ENCODE measurements at regions not wholly inside any gene's neighbourhood (a gene's known extent, or its start where the extent isn't known, plus 50 kb on each side); places are given as distances from the start of the nearest gene placed in this dataset.

- H4K20me1 ChIP-seq (ENCODE audit: insufficient read depth): no peaks in the 10 kb centered on the region
- BruUV-seq (replicated peaks): no TSS peak
- CTCF ChIA-PET: no interaction called here
Measured at GRCh38 chr18:2035056-2035455, 536.2 kb downstream of the METTL4 start.

GRCh38 chr18:2036086-2036485 is 535.2 kb downstream of the METTL4 start:
- intact Hi-C loops (cut with micrococcal nuclease): no loop called here
- no peaks in the 10 kb centered on the region for H3K79me2 ChIP-seq (ENCODE audit: insufficient read depth, low read length)
- DNase-seq (ENCODE audit: low read depth, low spot score) (no peak), ATAC-seq (no peak)
- no peaks in the 10 kb centered on the region for H3K9me3 ChIP-seq (ENCODE audit: control insufficient read depth in 1 of 2, insufficient read depth in 1 of 2, low read depth in 1 of 2, low read length in 2 of 2)
- H2AFZ ChIP-seq (ENCODE audit: low read depth, low read length, poor library complexity, severe bottlenecking): no peak overlapping the region
- ChIA-PET POLR2A (interaction anchor here (1.2 kb wide), 1 partner anchor 11 kb away, joined by 4 read pairs; no protein-coding TSS in a partner anchor), RAD21 (ENCODE audit: low non-redundant PET in 1 of 2, low total read pairs in 2 of 2, uncharacterized antibody in 2 of 2, unreplicated experiment in 2 of 2) (no interaction called here), CTCF (no interaction called here)
- TF ChIP-seq EGR1 (IDR thresholded peaks at IDR 0.05; ENCODE audit: low read depth) (no peak), SRF (IDR thresholded peaks at IDR 0.05; ENCODE audit: low read depth) (no peak), ELF1 (IDR thresholded peaks at IDR 0.05; ENCODE audit: borderline replicate concordance, low read depth) (no peak), MAX (IDR thresholded peaks at IDR 0.05) (no peak), ZNF274 (IDR thresholded peaks at IDR 0.05; ENCODE audit: low read depth, low read length) (no peak), ATF3 (IDR thresholded peaks at IDR 0.05) (no peak), TCF7L2 (IDR thresholded peaks at IDR 0.05; ENCODE audit: borderline replicate concordance, extremely low read depth, insufficient read depth, insufficient read length) (no peak), JUND (IDR thresholded peaks at IDR 0.05) (no peak), POLR2A (IDR thresholded peaks at IDR 0.05; ENCODE audit: borderline replicate concordance, extremely low read depth, insufficient read depth, insufficient read length) (no peak), ZFX (IDR thresholded peaks at IDR 0.05) (no peak), CEBPB (IDR thresholded peaks at IDR 0.05; ENCODE audit: low read depth) (no peak)
- H3K36me3 ChIP-seq (ENCODE audit: control insufficient read depth in 1 of 2, insufficient read depth in 2 of 2, low read length in 2 of 2): no peaks in the 10 kb centered on the region
- no peak overlapping the region for H3K27ac ChIP-seq (ENCODE audit: low read depth, low read length)
- no peaks in the 10 kb centered on the region for H4K20me1 ChIP-seq (ENCODE audit: insufficient read depth)
- H3K27me3 ChIP-seq (ENCODE audit: insufficient read depth, low read length): no peaks in the 10 kb centered on the region
- H3K4me1 ChIP-seq (ENCODE audit: control insufficient read depth in 1 of 2, insufficient read depth in 2 of 2, low read length in 2 of 2): no peaks in the 10 kb centered on the region
- no peak overlapping the region for H3K4me2 ChIP-seq (ENCODE audit: low read length)
- H3K4me3 ChIP-seq (replicated peaks in 1 of 2; ENCODE audit: low read depth in 1 of 2, low read length in 2 of 2): no peak overlapping the region
- no peaks in the 10 kb centered on the region for H3K9me2 ChIP-seq (ENCODE audit: insufficient read depth)
- no peak overlapping the region for H3K9ac ChIP-seq (ENCODE audit: low read length)
- BruUV-seq (replicated peaks): no TSS peak

More at GRCh38 chr18:2035056-2035455, 536.2 kb downstream of the METTL4 start:
- ATAC-seq (no peak), DNase-seq (ENCODE audit: low read depth, low spot score) (no peak)
- no peak overlapping the region for H2AFZ ChIP-seq (ENCODE audit: low read depth, low read length, poor library complexity, severe bottlenecking)
- no peak overlapping the region for H3K4me3 ChIP-seq (replicated peaks in 1 of 2; ENCODE audit: low read depth in 1 of 2, low read length in 2 of 2)
- no peak overlapping the region for H3K4me2 ChIP-seq (ENCODE audit: low read length)
- peaks cover 0 to 3% of the 10 kb centered on the region in 2 experiments; a peak in 1 of 4 replicates for H3K4me1 ChIP-seq (ENCODE audit: control insufficient read depth in 1 of 2, insufficient read depth in 2 of 2, low read length in 2 of 2)
- no peak overlapping the region for H3K27ac ChIP-seq (ENCODE audit: low read depth, low read length)
- no peaks in the 10 kb centered on the region for H3K36me3 ChIP-seq (ENCODE audit: control insufficient read depth in 1 of 2, insufficient read depth in 2 of 2, low read length in 2 of 2)
- intact Hi-C loops (cut with micrococcal nuclease): no loop called here
- RAD21 ChIA-PET (ENCODE audit: low non-redundant PET in 1 of 2, low total read pairs in 2 of 2, uncharacterized antibody in 2 of 2, unreplicated experiment in 2 of 2): no interaction called here
- no peaks in the 10 kb centered on the region for H3K79me2 ChIP-seq (ENCODE audit: insufficient read depth, low read length)
- POLR2A ChIA-PET: no interaction called here
- H3K27me3 ChIP-seq (ENCODE audit: insufficient read depth, low read length): no peaks in the 10 kb centered on the region
- no peaks in the 10 kb centered on the region for H3K9me3 ChIP-seq (ENCODE audit: control insufficient read depth in 1 of 2, insufficient read depth in 1 of 2, low read depth in 1 of 2, low read length in 2 of 2)
- H3K9ac ChIP-seq (ENCODE audit: low read length): no peak overlapping the region
- H3K9me2 ChIP-seq (ENCODE audit: insufficient read depth): no peaks in the 10 kb centered on the region
- TF ChIP-seq CEBPB (IDR thresholded peaks at IDR 0.05; ENCODE audit: low read depth): no peak
- TF ChIP-seq TCF7L2 (IDR thresholded peaks at IDR 0.05; ENCODE audit: borderline replicate concordance, extremely low read depth, insufficient read depth, insufficient read length): no peak
- no peak for TF ChIP-seq ZFX (IDR thresholded peaks at IDR 0.05)
- TF ChIP-seq ATF3 (IDR thresholded peaks at IDR 0.05): no peak
- no peak for TF ChIP-seq CBX3 (IDR thresholded peaks at IDR 0.05; ENCODE audit: low read depth)
